ENCODE measurements at regions not wholly inside any gene's neighbourhood (a gene's known extent, or its start where the extent isn't known, plus 50 kb on each side); places are given as distances from the start of the nearest gene placed in this dataset.

DNA sequence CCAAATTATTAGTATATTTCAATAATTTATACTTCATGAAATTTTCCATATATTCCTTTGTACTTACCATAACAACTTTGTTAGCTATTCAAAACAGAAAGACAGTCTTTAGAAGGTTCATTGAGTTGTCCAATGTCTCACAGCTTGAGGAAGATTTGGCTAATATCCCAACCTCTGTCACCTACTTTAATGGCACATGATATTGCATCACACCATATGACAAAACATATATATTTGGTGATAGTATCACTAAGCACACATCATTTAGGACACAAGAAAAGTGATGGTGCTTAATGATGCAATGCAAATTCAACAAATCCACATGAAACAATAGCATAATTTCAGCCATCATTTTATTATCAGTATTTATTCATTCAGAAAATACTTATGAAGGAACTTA lies 122.0 kb upstream of the BRINP3 start:
- TF ChIP-seq RAD51 (IDR thresholded peaks at IDR 0.05; ENCODE audit: borderline replicate concordance) (no peak), CBX5 (CRISPR knock-in tag; IDR thresholded peaks at IDR 0.05; ENCODE audit: borderline replicate concordance) (no peak), ATF2 (CRISPR knock-in tag; IDR thresholded peaks at IDR 0.05) (no peak), ZNF598 (CRISPR knock-in tag; IDR thresholded peaks at IDR 0.05; ENCODE audit: borderline replicate concordance) (no peak), ZNF335 (CRISPR knock-in tag; IDR thresholded peaks at IDR 0.05) (no peak), CHD2 (IDR thresholded peaks at IDR 0.05; ENCODE audit: low read depth, low read length) (no peak), IKZF4 (CRISPR knock-in tag; IDR thresholded peaks at IDR 0.05; ENCODE audit: borderline replicate concordance, low read depth, not compliant biosample characterization) (no peak), POLR2A (IDR thresholded peaks at IDR 0.05; ENCODE audit: insufficient read depth in 1 of 2, low read depth in 2 of 2, low read length in 2 of 2) (no peak), POLR2AphosphoS5 (IDR thresholded peaks at IDR 0.05; ENCODE audit: low read depth, low read length) (no peak), CBX2 (IDR thresholded peaks at IDR 0.05; ENCODE audit: low read depth, low read length) (no peak), CBX2 (CRISPR knock-in tag; IDR thresholded peaks at IDR 0.05; ENCODE audit: low read depth) (no peak)
- TF ChIP-seq, protein P1, sequence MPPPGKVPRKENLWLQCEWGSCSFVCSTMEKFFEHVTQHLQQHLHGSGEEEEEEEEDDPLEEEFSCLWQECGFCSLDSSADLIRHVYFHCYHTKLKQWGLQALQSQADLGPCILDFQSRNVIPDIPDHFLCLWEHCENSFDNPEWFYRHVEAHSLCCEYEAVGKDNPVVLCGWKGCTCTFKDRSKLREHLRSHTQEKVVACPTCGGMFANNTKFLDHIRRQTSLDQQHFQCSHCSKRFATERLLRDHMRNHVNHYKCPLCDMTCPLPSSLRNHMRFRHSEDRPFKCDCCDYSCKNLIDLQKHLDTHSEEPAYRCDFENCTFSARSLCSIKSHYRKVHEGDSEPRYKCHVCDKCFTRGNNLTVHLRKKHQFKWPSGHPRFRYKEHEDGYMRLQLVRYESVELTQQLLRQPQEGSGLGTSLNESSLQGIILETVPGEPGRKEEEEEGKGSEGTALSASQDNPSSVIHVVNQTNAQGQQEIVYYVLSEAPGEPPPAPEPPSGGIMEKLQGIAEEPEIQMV (CRISPR knock-in tag; IDR thresholded peaks at IDR 0.05; ENCODE audit: low read depth), result no peak
- TF ChIP-seq, protein P2, sequence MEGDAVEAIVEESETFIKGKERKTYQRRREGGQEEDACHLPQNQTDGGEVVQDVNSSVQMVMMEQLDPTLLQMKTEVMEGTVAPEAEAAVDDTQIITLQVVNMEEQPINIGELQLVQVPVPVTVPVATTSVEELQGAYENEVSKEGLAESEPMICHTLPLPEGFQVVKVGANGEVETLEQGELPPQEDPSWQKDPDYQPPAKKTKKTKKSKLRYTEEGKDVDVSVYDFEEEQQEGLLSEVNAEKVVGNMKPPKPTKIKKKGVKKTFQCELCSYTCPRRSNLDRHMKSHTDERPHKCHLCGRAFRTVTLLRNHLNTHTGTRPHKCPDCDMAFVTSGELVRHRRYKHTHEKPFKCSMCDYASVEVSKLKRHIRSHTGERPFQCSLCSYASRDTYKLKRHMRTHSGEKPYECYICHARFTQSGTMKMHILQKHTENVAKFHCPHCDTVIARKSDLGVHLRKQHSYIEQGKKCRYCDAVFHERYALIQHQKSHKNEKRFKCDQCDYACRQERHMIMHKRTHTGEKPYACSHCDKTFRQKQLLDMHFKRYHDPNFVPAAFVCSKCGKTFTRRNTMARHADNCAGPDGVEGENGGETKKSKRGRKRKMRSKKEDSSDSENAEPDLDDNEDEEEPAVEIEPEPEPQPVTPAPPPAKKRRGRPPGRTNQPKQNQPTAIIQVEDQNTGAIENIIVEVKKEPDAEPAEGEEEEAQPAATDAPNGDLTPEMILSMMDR (CRISPR knock-in tag; IDR thresholded peaks at IDR 0.05), result no peak

Measured in HepG2 (cell line).